HCT116 (cell line): ENCODE measurements at regions not wholly inside any gene's neighbourhood (a gene's known extent, or its start where the extent isn't known, plus 50 kb on each side); places are given as distances from the start of the nearest gene placed in this dataset.

ENCODE experiments used
- ATAC-seq: fragments of 200-7000 bp; cut with Tn5 transposase; 2 replicates; pipeline ENCODE4 v1.9.1; 2020; ENCODE audit warnings: mild to moderate bottlenecking, moderate library complexity
- BruUV-seq: library from RNA; stranded (reverse); fragments of 400-500 nt; replicated peaks from 2 replicates; lab custom pipeline; 2021; lab: Mats Ljungman, UMichigan
- CTCF ChIA-PET: fragments of 300-600 bp; sonication (Branson Sonifier 250); formaldehyde crosslinking; loops from one replicate; lab custom pipeline; 2021; ENCODE audit warnings: antibody characterized with exemption; lab: Charles Lee
- POLR2A ChIA-PET: fragments of 300-600, 350-600 bp; sonication (Branson Sonifier 250); formaldehyde crosslinking; loops from one replicate; lab custom pipeline; 2021; ENCODE audit warnings: antibody characterized with exemption; lab: Charles Lee
- RAD21 ChIA-PET, 2 experiments: fragments of 300-600 bp; sonication (Branson Sonifier 250); formaldehyde crosslinking; loops; one replicate each; lab custom pipeline; 2023; ENCODE audit warnings: low total read pairs in 2 of 2; ENCODE audit not compliant: uncharacterized antibody in 2 of 2, unreplicated experiment in 2 of 2, low non-redundant PET in 1 of 2; lab: Charles Lee
- DNase-seq: peaks from one replicate; pipeline ENCODE4 v3.0.0-alpha.2; 2010; ENCODE audit warnings: low read depth, low spot score
- H2AFZ ChIP-seq: fragments of 200-600 bp; shearing (Covaris generic), sonication (generic); 2 replicates; pipeline ENCODE4 v1.6.1; 2017; ENCODE audit warnings: low read depth, mixed run types, mixed read lengths, antibody characterized with exemption, low read length; ENCODE audit not compliant: poor library complexity, severe bottlenecking
- H3K27ac ChIP-seq: 2 replicates; pipeline ENCODE4 v1.5.1; 2012; ENCODE audit warnings: low read depth, low read length
- H3K27me3 ChIP-seq: fragments of 200-600 bp; sonication (generic); 2 replicates; pipeline ENCODE4 v1.6.1; 2016; ENCODE audit warnings: mixed run types, low read length, mixed read lengths; ENCODE audit not compliant: insufficient read depth
- H3K36me3 ChIP-seq, 2 experiments: fragments of 200-500 bp in 1 of 2; fragments of 200-600 bp in 1 of 2; sonication (Bioruptor generic) in 1 of 2; sonication (generic) in 1 of 2; 2 replicates each; pipeline versions ENCODE4 v1.5.1 to v1.6.1; 2014 to 2016; ENCODE audit warnings: low read length in 2 of 2, inconsistent platforms in 1 of 2, mixed read lengths in 1 of 2, mixed run types in 1 of 2; ENCODE audit not compliant: insufficient read depth in 2 of 2, control insufficient read depth in 1 of 2
- H3K4me1 ChIP-seq, 2 experiments: fragments of 200-600 bp in 1 of 2; sonication (generic) in 1 of 2; 2 replicates each; pipeline versions ENCODE4 v1.5.1 to v1.6.1; 2012 to 2017; ENCODE audit warnings: low read length in 2 of 2, inconsistent platforms in 1 of 2, mild to moderate bottlenecking in 1 of 2, mixed read lengths in 1 of 2, mixed run types in 1 of 2, moderate library complexity in 1 of 2; ENCODE audit not compliant: insufficient read depth in 2 of 2, control insufficient read depth in 1 of 2
- H3K4me2 ChIP-seq: fragments of 200-600 bp; sonication (generic); 2 replicates; pipeline ENCODE4 v1.6.1; 2017; ENCODE audit warnings: mixed run types, low read length, mixed read lengths
- H3K4me3 ChIP-seq, 2 experiments: fragments of 200-600 bp in 1 of 2; sonication (generic) in 1 of 2; replicated peaks in 1 of 2; 2 replicates each; pipeline ENCODE4 v1.5.1; 2011 to 2016; ENCODE audit warnings: low read length in 2 of 2, control low read depth in 1 of 2, low read depth in 1 of 2, mild to moderate bottlenecking in 1 of 2, mixed read lengths in 1 of 2, mixed run types in 1 of 2
- H3K79me2 ChIP-seq: fragments of 200-600 bp; sonication (generic); 2 replicates; pipeline ENCODE4 v1.6.1; 2017; ENCODE audit warnings: mild to moderate bottlenecking, mixed run types, low read length, moderate library complexity, mixed read lengths; ENCODE audit not compliant: insufficient read depth
- H3K9ac ChIP-seq: fragments of 200-600 bp; sonication (generic); 2 replicates; pipeline ENCODE4 v1.6.1; 2016; ENCODE audit warnings: low read length, mixed read lengths
- H3K9me2 ChIP-seq: fragments of 200-600 bp; sonication (generic), shearing (Covaris generic); 2 replicates; pipeline ENCODE4 v1.6.1; 2017; ENCODE audit warnings: mixed run types, mild to moderate bottlenecking, moderate library complexity; ENCODE audit not compliant: insufficient read depth
- H3K9me3 ChIP-seq, 2 experiments: fragments of 200-500 bp in 1 of 2; fragments of 200-600 bp in 1 of 2; sonication (Bioruptor generic) in 1 of 2; sonication (generic) in 1 of 2; 2 replicates each; pipeline ENCODE4 v1.6.1; 2014 to 2017; ENCODE audit warnings: low read length in 2 of 2, mixed read lengths in 2 of 2, inconsistent platforms in 1 of 2, low read depth in 1 of 2, mild to moderate bottlenecking in 1 of 2, mixed run types in 1 of 2, moderate library complexity in 1 of 2; ENCODE audit not compliant: control insufficient read depth in 1 of 2, insufficient read depth in 1 of 2
- H4K20me1 ChIP-seq: fragments of 200-600 bp; sonication (generic), shearing (Covaris generic); 2 replicates; pipeline ENCODE4 v1.6.1; 2017; ENCODE audit warnings: mixed run types, mild to moderate bottlenecking, moderate library complexity; ENCODE audit not compliant: insufficient read depth
- ATF3 ChIP-seq: IDR thresholded peaks from 2 replicates; pipeline ENCODE4 v1.6.1; 2012
- CBX3 ChIP-seq: IDR thresholded peaks from 2 replicates; pipeline ENCODE4 v1.6.1; 2012; ENCODE audit warnings: low read depth
- CEBPB ChIP-seq: IDR thresholded peaks from 2 replicates; pipeline ENCODE4 v1.6.1; 2012; ENCODE audit warnings: low read depth
- EGR1 ChIP-seq: IDR thresholded peaks from 2 replicates; pipeline ENCODE4 v1.6.1; 2012; ENCODE audit warnings: low read depth
- ELF1 ChIP-seq: IDR thresholded peaks from 2 replicates; pipeline ENCODE4 v1.6.1; 2012; ENCODE audit warnings: low read depth, borderline replicate concordance
- EZH2 ChIP-seq: fragments of 200-600 bp; sonication (generic); IDR thresholded peaks from 2 replicates; pipeline ENCODE4 v1.6.1; 2017; ENCODE audit warnings: antibody characterized with exemption, mixed run types
- EZH2phosphoT487 ChIP-seq: fragments of 200-600 bp; IDR thresholded peaks from 2 replicates; pipeline ENCODE4 v1.6.1; 2018; ENCODE audit warnings: antibody characterized with exemption, borderline replicate concordance
- FOSL1 ChIP-seq: IDR thresholded peaks from 2 replicates; pipeline ENCODE4 v1.6.1; 2012; ENCODE audit warnings: low read depth
- JUND ChIP-seq: IDR thresholded peaks from 2 replicates; pipeline ENCODE4 v1.6.1; 2012
- POLR2A ChIP-seq: IDR thresholded peaks from 2 replicates; pipeline ENCODE4 v1.7.0; 2011; ENCODE audit warnings: borderline replicate concordance; ENCODE audit not compliant: insufficient read depth, insufficient read length; ENCODE audit errors: extremely low read depth
- POLR2AphosphoS5 ChIP-seq: IDR thresholded peaks from 2 replicates; pipeline ENCODE4 v1.6.1; 2011; ENCODE audit warnings: mild to moderate bottlenecking, low read depth, low read length, moderate library complexity
- RAD21 ChIP-seq: IDR thresholded peaks from 2 replicates; pipeline ENCODE4 v1.6.1; 2012; ENCODE audit warnings: low read depth, mild to moderate bottlenecking
- SIN3A ChIP-seq: IDR thresholded peaks from 2 replicates; pipeline ENCODE4 v1.6.1; 2012; ENCODE audit warnings: low read depth
- SP1 ChIP-seq: IDR thresholded peaks from 2 replicates; pipeline ENCODE4 v1.6.1; 2012; ENCODE audit warnings: low read depth
- SRF ChIP-seq: IDR thresholded peaks from 2 replicates; pipeline ENCODE4 v1.6.1; 2012; ENCODE audit warnings: low read depth
- YY1 ChIP-seq: IDR thresholded peaks from 2 replicates; pipeline ENCODE4 v1.6.1; 2011; ENCODE audit warnings: low read length, low read depth, moderate library complexity, mild to moderate bottlenecking; ENCODE audit not compliant: insufficient replicate concordance; ENCODE audit errors: extremely low read depth
- ZFX ChIP-seq: fragments of 450-650 bp; IDR thresholded peaks from 2 replicates; pipeline ENCODE4 v1.6.1; 2017
- ZNF274 ChIP-seq: fragments of 200-500 bp; sonication (Bioruptor generic); IDR thresholded peaks from 2 replicates; pipeline ENCODE4 v1.6.1; 2014; ENCODE audit warnings: mild to moderate bottlenecking, low read depth, low read length, inconsistent platforms
- intact Hi-C: fragments of 100-400 bp; cut with micrococcal nuclease; formaldehyde crosslinking; loops from 2 replicates; pipeline ENCODE4 v1.10.0; 2022
- TF ChIP-seq, protein P1 (sequence below), 3 experiments: fragments of 200-600 bp in 1 of 3; sonication (generic) in 1 of 3; IDR thresholded peaks in 2 of 3; conservative IDR thresholded peaks in 1 of 3; 2 replicates each; pipeline ENCODE4 v1.5.1; 2012 to 2017; ENCODE audit warnings: low read depth in 2 of 3, low read length in 2 of 3, antibody characterized with exemption in 1 of 3, borderline replicate concordance in 1 of 3, control low read depth in 1 of 3, mild to moderate bottlenecking in 1 of 3, mixed read lengths in 1 of 3, mixed run types in 1 of 3, moderate library complexity in 1 of 3; ENCODE audit not compliant: insufficient read depth in 1 of 3
- TF ChIP-seq, protein P2 (sequence below): IDR thresholded peaks from 2 replicates; pipeline ENCODE4 v1.6.1; 2011; ENCODE audit warnings: mild to moderate bottlenecking, low read length, moderate library complexity; ENCODE audit not compliant: insufficient replicate concordance; ENCODE audit errors: extremely low read depth

DNA sequence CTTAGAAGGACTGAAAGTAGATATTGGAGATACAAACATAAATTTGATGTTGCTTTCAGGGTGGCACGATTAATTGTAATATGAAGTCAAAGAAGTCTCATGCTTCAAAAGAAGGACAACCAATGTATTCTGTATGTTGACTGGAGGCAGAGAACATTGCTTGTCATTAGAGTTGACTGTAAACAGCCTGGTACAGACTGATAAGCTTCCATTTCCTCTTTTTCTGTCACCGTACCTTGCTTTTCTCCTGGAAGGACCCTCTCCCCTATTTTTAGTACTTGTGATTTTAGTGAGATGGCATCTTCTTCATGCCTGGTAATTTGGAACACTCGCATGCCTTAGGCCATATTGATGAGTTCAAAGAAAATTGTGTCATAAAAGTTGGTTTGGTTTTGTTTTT is 809.4 kb downstream of the PRELID2 start:
- H3K79me2 ChIP-seq, result no peaks in the 10 kb centered on the region
- TF ChIP-seq SIN3A (no peak), CEBPB (no peak), EGR1 (no peak), EZH2 (no peak), ATF3 (no peak), POLR2AphosphoS5 (no peak), ZNF274 (no peak), SP1 (no peak), YY1 (no peak), JUND (no peak), ELF1 (no peak), POLR2A (no peak), ZFX (no peak), EZH2phosphoT487 (no peak), FOSL1 (no peak), CBX3 (no peak), SRF (no peak), RAD21 (no peak)
- TF ChIP-seq, protein P1, sequence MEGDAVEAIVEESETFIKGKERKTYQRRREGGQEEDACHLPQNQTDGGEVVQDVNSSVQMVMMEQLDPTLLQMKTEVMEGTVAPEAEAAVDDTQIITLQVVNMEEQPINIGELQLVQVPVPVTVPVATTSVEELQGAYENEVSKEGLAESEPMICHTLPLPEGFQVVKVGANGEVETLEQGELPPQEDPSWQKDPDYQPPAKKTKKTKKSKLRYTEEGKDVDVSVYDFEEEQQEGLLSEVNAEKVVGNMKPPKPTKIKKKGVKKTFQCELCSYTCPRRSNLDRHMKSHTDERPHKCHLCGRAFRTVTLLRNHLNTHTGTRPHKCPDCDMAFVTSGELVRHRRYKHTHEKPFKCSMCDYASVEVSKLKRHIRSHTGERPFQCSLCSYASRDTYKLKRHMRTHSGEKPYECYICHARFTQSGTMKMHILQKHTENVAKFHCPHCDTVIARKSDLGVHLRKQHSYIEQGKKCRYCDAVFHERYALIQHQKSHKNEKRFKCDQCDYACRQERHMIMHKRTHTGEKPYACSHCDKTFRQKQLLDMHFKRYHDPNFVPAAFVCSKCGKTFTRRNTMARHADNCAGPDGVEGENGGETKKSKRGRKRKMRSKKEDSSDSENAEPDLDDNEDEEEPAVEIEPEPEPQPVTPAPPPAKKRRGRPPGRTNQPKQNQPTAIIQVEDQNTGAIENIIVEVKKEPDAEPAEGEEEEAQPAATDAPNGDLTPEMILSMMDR (IDR thresholded peaks at IDR 0.05 in 2 of 3, conservative IDR thresholded peaks at IDR 0.05 in 1 of 3; ENCODE audit: borderline replicate concordance in 1 of 3, insufficient read depth in 1 of 3, low read depth in 2 of 3, low read length in 2 of 3), result no peak
- TF ChIP-seq, protein P2, sequence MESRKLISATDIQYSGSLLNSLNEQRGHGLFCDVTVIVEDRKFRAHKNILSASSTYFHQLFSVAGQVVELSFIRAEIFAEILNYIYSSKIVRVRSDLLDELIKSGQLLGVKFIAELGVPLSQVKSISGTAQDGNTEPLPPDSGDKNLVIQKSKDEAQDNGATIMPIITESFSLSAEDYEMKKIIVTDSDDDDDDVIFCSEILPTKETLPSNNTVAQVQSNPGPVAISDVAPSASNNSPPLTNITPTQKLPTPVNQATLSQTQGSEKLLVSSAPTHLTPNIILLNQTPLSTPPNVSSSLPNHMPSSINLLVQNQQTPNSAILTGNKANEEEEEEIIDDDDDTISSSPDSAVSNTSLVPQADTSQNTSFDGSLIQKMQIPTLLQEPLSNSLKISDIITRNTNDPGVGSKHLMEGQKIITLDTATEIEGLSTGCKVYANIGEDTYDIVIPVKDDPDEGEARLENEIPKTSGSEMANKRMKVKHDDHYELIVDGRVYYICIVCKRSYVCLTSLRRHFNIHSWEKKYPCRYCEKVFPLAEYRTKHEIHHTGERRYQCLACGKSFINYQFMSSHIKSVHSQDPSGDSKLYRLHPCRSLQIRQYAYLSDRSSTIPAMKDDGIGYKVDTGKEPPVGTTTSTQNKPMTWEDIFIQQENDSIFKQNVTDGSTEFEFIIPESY, result no peak
- H3K27me3 ChIP-seq, result peaks cover 15% of the 10 kb centered on the region
- no peak overlapping the region for H2AFZ ChIP-seq
- POLR2A ChIA-PET, result no interaction called here
- no peaks in the 10 kb centered on the region for H3K9me3 ChIP-seq
- no peaks in the 10 kb centered on the region for H4K20me1 ChIP-seq
- H3K9ac ChIP-seq, result no peak overlapping the region
- RAD21 ChIA-PET, result no interaction called here
- no peak overlapping the region for H3K27ac ChIP-seq
- no peaks in the 10 kb centered on the region for H3K4me1 ChIP-seq
- no peaks in the 10 kb centered on the region for H3K9me2 ChIP-seq
- no peak overlapping the region for H3K4me2 ChIP-seq
- no peaks in the 10 kb centered on the region for H3K36me3 ChIP-seq
- no TSS peak for BruUV-seq
- DNase-seq (no peak), ATAC-seq (no peak)
- intact Hi-C loops, result no loop called here
- H3K4me3 ChIP-seq, result no peak overlapping the region
- CTCF ChIA-PET, result no interaction called here
